GM19239 (cell line): ENCODE measurements at regions not wholly inside any gene's neighbourhood (a gene's known extent, or its start where the extent isn't known, plus 50 kb on each side); places are given as distances from the start of the nearest gene placed in this dataset.
A peak's percentile ranks its signal among the peaks of the same experiment; 100 is the strongest.
"Not testable (repeated sequence)": the region's sequence is repeated elsewhere in the genome, so short reads cannot be mapped to it uniquely, and the experiment has no call there.

Source experiments
- DNase-seq: peaks from one replicate; pipeline ENCODE4 v3.0.0; 2011; ENCODE audit warnings: low spot score; ENCODE audit not compliant: insufficient read length
- FAIRE-seq: peaks from 2 replicates; lab custom pipeline; 2011; peaks lifted over from hg19 to GRCh38; lab: Jason Lieb, UNC

DNA sequence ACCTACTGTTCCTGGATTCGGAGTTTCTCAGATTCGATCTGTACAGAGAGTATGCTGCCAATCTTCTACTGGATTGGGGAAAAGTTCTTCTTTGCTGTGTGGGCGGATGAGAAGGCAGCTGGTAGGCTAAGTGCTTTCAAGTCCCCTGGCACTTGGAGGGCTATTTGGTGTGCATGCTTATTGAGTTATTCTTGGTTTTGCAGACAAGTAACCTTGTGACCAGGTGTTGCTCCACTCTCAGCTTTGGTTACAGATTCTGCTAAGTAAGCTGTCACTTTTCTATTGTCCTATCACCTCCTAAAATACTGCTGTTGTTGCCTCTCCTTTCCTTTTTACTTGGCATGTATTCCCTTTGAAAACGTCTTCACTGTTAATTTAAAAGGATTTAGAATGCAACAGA, 1375.1 kb upstream of the LRRTM3 start:
- FAIRE-seq (no peak), DNase-seq (no peak)

DNA sequence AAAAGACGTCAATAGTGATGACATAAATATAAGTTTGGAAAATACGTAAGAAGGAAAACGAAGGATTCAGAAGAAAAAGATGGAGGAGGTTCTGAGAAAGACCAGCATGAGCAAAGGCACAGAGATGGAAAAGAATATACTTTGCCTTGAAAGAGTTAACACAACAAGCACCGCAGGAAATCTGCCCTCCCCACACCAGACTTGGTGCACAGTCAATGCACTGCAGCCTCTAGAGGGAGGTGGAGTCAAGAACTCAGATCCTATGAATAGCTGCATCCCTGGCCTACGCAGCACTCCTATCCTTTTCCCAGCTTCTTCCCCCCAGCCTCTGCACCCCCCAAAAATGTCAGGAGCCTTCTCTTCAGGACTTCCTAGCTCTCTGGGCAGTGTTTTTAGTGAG, 1370.6 kb upstream of the LRRTM3 start:
- no peak for DNase-seq
- no peak for FAIRE-seq

DNA sequence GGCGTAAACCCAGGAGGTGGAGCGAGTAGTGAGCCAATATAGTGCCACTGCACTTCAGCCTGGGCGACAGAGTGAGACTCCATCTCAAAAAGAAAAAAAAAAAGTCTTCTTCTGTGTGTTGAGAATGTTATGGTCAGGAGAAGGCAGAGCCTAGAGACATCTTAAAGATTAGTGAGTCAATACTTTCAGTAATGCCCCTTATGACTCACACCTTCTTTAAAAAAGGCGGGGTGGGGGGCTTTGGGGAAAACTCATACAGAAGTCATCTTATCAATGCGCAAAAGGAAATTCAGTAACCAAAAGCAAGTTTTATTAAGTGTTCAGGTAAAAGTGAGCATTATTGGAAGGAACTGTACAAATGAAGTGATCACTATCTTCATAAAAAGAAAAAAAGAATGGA, 1369.8 kb upstream of the LRRTM3 start:
- no peak for FAIRE-seq
- no peak for DNase-seq

DNA sequence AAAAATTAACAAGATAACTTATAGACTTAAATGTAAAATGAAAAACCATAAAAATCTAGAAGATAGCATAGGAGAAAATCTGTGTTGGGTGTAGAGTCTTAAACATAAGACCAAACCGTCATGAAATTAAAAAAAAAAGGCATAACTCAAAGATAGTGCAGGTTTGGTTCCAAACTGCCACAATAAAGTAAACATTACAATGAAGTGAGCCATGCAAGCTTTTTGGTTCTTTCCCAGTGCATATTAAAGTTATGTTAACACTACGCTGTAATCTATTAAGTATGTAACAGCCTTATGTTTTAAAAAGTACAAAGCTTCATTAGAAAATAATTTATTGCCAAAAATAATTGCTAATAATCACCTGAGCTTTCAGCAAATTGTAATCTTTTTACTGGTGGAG, 1366.5 kb upstream of the LRRTM3 start:
- FAIRE-seq (no peak), DNase-seq (no peak)

DNA sequence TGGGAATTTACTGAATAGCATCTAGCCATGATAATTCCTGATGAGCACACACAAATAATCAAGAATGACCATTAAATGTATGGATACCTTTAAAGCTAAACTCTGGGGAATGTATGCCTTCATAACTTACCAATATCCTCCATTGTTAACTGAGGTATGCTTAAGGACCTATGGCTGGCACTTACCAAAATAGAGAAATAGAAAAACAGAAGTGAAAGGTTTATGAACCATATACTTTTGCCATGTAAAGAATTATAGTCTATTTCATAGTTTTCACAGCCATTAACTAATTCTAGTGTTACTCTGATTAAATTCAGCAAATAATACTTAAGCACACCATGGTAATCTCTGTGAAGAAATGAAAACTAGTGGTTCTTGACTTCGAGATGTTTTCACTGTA, 1360.6 kb upstream of the LRRTM3 start:
- no peak for FAIRE-seq
- no peak for DNase-seq

DNA sequence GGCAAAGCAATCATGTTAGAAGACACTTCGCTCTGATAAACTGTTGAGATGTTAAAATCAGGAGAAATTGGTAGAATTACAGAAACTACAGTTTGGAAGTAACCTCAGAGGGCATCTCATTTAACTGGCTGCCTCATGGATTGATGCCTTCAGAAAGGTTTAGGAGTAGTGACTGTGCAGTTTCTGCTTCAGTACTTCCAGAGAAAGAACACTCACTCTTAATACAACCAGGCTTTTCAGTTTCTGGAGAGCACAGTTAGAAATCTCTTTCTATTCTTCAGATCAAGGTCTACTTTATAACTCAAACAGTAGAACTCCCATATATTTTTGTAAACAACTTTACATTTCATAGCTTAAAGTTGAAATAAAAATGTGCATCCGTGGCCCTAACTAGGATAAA, 1358.9 kb upstream of the LRRTM3 start:
- FAIRE-seq (no peak), DNase-seq (no peak)

DNA sequence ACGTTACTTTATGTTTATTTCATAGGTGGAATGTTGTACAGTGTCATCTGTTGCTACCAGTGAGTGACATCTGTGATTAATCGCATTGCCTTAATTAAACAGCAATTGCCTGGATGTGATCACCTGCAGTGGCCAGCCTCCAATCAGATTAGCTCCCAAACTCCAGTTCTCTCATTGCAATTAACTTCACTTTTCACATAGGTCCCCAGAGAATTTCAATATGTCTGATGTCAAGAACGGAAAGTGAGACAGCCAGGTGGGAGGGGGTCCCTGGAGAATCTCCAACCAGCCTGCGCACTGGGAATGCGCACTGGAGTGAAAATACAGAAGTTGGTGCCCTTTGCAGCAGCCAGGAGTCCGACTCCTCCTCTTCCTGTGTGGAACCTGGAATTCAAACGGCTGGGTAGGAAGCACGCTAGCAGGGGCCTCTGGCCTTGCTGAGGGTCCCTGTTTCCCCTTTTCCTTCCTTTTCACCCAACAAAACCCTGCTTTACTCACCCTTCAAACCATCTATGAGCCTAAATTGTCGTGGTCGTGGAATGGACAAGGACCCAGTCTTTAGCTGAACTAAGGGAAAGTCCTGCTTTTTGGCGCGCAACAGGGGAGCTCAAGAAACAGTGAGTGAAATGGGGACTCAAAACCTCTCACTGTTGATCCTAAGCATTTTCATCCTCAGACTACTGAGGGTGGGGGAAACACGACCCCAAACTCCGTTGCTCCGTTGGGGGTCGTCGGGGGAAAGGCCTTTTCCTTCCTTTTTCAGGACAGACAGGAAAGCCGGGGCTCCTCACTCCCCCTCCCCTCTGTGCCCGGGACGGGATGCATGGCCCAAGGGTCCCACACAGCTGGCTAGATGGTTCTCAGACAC, 1355.5 kb upstream of the LRRTM3 start:
- DNase-seq (no peak), FAIRE-seq (peak; percentile 72)

DNA sequence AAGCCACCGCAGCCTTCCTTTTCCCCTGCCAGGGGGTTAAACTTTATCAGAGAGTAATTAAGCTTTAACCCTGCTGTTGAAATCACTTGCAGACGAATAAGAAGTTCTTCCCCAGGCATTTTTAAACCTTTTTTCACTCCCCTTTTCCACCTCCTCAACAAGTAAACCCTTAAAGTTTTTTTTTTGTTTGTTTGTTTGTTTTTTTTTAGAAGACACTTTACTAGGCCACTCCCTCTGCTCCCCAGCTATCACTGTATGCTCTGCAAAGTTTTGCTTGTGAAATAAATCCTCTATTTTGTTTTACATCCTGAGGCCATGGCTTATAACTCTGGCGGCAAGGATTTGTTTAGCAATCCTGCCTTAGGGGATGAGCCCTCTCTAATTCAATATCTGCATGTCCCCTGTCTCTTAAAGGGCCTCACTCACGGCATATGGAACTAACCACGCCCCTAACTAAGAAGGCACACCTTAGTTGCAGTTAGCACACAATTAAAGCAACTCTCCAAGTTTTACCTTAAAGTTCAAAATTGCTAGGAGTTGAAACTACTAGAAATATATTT, 1354.7 kb upstream of the LRRTM3 start:
- no peak for DNase-seq
- no peak for FAIRE-seq

DNA sequence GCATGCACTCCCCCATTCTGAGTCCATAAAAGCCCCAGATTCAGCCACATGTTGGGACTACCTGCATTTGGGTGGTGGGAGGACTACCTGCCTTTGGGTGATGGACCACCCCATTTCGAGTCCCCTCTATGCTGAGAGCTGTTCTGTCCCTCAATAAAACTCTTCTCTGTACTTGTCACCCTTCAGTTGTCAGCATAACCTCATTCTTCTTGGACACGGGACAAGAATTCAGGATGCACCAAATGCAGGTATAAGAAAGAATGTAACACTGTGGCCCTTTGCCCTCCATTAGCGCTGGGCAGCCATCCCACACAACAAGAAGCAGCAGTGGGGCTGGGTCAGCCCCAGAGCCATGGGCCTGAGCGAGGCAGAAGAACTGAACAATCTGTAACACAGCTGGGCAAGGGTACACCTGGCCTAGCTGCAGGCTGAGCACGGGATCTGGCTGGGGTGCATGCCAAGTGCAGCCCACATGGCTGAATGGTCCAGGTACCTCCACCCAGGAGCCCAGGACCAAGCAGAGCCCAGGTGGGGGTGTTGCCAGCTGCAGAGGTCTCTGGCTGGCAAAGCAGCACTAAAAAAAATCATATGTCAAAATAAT, 1344.3 kb upstream of the LRRTM3 start:
- FAIRE-seq (no peak), DNase-seq (no peak)

DNA sequence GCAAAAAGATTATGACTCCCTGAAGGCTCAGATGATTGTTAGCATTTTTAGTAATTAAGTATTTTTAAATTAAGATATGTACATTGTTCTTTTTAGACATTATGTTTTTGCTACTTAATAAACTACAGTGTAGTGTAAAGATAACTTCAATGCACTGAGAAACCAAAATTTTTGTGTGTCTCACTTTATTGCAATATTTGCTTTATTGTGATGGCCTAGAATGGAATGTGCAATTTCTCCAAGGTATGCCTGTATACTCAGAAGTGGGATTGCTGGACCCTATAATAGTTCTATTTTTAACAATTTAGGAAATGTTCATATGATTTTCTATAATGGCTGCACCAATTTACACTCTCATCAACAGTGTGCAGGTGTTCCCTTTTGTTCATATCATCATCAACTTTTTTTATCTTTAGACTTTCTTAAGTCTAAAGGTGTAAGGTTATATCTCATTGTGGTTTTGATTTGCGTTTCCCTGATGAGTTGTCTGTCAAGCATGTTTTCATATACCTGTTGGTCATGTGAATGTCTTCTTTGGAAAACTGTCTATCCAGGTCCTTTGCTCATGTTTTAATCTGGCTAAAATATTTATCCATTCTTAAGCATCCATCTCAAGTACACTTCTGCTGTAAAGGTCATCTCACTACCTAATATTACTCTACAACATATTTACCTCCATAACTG, 1323.5 kb upstream of the LRRTM3 start:
- FAIRE-seq = no peak

DNA sequence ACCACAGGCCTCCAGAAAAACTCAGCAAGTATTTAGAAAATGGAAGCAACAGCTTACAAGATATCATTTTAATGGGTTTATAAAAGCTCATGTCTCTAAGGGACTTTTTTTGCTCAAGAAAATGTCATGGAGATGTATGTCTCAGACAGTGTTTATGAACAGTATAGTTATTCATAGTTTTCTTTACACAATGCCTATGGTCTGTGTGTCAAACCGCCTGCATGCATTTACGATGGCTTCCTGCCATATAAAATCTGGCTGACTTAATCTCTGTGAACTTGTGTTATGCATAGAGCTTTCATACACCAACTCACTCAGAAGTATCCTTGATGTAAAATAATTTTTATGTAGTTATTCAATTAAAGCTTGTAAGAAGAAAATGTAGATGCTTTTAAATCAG, 1314.2 kb upstream of the LRRTM3 start:
- FAIRE-seq (no peak), DNase-seq (no peak)

More for the DNA sequence above, 1323.5 kb upstream of the LRRTM3 start:
- DNase-seq = no peak

DNA sequence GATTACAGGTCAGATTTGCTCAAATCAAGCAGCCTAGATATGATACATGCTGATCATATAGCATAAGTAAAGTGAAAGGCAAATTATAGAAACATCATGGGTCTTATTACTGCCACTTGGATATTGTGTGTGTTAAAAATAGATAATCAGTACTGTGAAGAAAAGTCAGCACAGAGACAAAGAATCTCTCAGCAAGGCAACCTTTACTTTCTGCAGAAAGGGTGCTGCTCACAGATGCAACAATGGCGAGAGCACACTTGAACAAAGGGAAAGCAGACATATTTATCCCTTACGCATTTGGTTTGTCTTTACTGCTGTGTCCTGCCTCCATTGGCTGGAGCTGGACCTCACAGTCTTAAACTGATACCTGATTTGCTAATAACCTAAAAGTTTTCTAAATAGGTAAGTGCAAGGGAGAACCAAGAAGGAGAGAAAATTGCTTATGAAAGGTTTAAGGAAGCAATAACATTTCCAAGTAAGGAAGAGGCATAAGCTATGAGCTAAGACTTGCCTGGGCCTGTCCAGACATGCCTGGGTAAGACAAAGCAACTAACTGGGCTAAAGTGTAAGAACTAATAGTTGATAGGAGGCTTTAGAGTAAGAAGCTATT, 1310.8 kb upstream of the LRRTM3 start:
- DNase-seq = no peak
- FAIRE-seq = no peak

DNA sequence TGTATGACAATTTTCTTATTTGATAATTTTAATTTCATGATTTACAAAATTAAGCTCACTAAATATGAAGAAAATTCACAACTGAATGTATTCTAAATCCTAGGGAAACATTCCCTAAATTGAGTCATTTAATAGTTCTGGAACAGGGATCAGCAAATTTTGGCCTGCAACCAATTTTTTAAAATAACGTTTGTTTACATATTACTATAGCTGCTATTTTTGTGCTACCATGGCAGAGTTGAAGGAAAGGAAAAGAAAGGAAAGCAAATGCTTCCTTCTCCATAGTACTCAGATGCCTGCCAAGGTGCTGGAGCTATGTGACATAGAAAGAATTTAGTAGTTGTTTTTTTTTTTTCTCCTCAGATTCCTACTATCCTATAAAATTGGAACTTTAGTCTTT, 1307.7 kb upstream of the LRRTM3 start:
- DNase-seq (no peak), FAIRE-seq (no peak)

DNA sequence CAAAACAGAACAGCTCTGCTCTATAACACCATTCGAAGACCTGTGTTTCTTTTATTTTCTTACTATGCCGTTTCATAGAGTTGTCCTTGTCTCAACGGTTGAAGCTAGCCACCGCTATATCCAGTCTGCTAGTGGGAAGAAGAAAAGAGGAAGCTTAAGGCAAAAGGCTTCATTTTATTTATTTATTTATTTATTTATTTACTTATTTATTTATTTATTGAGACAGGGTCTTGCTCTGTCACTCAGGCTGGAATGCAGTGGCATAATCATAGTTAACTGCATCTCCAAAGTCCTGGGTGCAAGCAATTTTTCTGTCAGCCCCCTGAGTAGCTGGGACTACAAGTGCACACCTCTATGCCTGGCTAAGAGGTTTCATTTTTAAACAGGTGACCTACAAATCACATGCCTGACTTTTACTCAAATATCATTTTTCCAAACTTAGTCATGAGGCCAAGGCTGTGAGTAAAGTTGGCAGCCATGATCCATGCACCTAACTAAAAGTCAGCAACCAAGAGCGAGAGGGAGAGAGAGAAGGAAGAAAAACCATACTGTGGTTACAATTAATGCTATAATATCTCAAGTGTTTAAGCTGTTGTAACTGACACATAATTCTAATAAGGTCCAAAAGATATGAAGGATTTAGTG, 1305.3 kb upstream of the LRRTM3 start:
- FAIRE-seq (no peak), DNase-seq (no peak)

DNA sequence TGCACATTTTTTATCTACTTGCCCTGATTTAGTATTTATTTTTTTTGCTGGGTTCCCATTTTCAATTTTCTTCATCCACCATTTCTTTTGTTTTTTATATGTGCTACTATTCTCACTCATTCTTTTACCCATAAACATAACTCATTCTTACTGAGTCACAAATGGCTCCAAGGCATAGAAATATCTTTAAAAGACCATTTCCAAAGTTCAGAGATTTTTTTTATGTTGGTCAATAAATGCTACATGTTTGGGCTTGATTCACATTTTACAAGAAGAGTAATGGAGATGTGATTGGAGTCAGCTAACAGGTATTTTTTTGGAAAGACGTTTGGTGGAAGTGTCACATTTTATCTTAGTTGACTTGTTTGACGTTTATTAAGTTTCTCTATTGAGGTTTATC, 1303.2 kb upstream of the LRRTM3 start:
- no peak for FAIRE-seq
- no peak for DNase-seq

DNA sequence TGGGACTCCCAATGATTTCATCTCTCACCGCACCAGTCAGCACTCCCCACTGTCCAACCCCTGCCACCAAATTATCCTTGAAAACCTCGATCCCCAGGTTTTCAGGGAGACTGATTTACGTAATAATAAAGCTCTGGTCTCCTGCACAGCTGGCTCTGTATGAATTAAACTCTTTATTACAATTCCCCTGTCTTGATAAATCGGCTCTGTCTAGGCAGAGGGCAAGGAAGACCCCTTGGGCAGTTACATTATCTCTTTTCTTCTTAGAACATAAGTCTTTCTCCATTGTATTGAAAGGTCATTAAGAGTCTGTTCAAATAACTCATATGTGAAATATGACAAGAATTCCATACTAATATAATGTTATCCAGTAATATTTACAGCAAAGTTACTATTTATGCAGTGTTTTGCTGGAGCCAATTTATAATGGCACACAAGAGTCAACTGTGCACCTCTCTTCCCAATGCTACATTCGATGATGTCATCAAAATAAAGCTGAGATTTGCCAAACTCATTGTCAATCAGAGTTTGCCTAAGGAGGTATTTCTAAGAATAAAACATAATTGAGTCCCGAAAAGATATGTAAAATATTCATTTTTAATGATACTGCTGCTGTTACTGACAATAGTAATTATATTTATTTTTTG, 1297.2 kb upstream of the LRRTM3 start:
- FAIRE-seq (no peak), DNase-seq (no peak)

DNA sequence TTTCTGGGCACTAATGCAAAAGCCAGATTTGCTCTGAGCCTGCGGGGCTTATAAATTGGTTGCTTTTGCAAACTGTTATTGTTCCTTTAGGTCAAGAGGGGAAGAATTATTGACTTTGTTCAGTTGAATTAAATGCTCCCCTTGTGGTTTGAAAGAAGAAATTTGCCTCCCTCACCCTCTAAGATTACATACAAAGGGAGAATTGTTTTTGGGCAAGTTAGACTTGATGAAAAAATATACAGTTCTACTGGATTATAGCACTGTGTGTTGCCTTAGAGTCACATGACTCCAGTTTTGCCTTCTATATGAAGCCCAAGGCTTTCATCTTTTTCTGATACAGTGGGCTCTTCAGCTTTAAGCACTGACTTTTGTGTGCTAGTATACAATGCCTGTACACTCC, 1265.8 kb upstream of the LRRTM3 start:
- FAIRE-seq = no peak
- DNase-seq = no peak

DNA sequence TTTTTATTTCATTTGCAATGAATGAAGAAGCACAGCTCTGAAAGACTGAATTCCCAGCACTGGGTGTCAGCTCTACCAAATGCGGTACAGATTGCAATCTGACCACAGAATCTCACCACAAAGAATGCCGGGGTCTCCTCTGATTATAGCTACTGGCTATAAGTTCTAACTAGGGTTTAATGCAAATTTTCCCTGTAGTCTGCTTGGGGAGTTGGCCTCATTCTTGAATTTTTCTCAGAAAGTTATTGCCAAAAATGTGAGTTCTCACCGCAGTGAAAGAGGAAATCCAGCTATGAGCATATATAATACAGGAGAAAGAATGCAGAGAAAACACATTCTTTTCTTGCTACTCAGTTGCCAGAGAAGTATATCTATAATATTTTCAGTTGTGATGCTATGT, 1255.7 kb upstream of the LRRTM3 start:
- FAIRE-seq = no peak
- DNase-seq = no peak

DNA sequence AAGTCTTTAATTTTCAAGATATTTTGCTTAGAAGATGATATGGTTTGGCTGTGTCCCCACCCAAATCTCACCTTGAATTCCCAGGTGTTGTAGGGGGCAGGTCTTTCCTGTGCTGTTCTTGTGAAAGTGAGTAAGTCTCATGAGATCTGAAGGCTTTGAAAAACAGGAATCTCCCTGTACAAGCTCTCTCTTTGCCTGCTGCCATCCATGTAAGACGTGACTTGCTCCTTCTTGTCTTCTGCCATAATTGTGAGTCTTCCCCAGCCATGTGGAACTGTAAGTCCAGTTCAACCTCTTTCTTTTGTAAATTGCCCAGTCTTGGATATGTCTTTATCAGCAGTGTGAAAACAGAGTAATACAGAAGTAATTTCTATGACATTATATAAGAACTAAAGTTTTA, 1255.2 kb upstream of the LRRTM3 start:
- FAIRE-seq = not testable (repeated sequence)

DNA sequence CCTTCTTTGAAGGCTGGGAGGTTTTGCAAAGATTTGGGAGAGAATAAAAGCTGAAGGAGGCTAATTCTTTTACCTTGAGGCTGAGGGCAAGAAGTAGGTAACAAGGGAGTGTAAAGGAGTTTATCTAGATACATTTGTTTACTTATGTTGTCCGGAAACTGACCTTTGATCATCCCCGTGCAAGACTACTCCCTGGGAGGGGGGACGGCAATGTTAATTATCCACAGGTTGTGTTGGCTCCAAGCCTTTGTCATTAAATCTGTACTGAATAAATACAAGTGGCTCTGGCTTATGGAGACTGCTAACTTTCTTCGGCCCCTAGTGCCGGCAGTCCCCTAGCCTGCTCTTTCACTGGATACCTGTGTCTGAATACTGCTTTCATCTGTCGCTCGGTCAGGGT, 1250.6 kb upstream of the LRRTM3 start:
- FAIRE-seq = no peak

More for the DNA sequence above, 1255.2 kb upstream of the LRRTM3 start:
- not testable (repeated sequence) for DNase-seq

More for the DNA sequence above, 1250.6 kb upstream of the LRRTM3 start:
- DNase-seq = no peak
